Dermis blood vessel endothelial cell (primary cell): ENCODE measurements at regions not wholly inside any gene's neighbourhood (a gene's known extent, or its start where the extent isn't known, plus 50 kb on each side); places are given as distances from the start of the nearest gene placed in this dataset.
"Not testable (repeated sequence)": the region's sequence is repeated elsewhere in the genome, so short reads cannot be mapped to it uniquely, and the experiment has no call there.

ENCODE experiments used
- DNase-seq: peaks from one replicate; pipeline ENCODE4 v3.0.0; 2010

GRCh38 chr3:146382386-146382785 is 87.0 kb downstream of the PLSCR2 start:
- DNase-seq, result peak; percentile 27

DNA sequence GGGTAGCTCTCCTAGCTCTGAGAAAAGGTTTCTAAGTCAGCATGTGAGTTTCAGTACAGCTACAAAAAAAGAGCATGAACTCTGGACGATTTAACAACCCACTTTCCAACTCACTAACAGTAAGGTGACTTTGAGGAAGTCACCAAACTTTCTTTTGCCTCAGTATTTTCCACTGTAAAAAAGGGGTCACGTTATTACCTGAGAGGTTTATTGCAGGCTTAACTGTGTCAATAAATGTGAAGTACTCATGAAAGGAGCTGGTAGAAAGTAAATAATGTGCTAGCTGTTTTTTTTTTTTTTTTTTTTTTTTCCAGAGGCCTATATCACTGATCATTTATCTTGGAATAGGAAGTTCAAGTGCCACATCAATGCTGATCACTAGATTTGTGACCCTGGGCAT is 89.3 kb downstream of the PLSCR2 start:
- no peak for DNase-seq

- DNase-seq, result no peak
Measured at GRCh38 chr3:146375219-146375618, 94.1 kb downstream of the PLSCR2 start.

DNA sequence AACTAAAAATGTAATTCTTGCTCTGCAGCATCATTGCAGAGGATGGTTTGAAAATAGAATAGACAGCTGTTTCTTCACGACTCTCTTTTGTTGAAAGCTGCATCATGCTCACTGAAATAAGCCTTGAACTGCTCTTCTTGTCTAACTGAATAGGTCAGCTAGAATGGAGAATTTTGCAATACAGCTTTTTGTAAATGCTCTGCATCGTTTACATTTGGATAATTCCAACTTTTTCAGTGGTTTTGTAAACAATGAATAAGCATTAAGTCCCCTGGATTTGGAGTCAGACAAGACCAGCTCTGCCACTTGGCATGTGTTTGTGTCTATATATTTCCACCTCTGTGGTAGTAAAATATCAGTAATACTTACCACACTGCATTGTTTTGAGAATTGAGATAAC is 95.2 kb downstream of the PLSCR2 start:
- DNase-seq, result no peak

- no peak for DNase-seq
Measured at GRCh38 chr3:146371902-146372301, 97.5 kb downstream of the PLSCR2 start.

DNA sequence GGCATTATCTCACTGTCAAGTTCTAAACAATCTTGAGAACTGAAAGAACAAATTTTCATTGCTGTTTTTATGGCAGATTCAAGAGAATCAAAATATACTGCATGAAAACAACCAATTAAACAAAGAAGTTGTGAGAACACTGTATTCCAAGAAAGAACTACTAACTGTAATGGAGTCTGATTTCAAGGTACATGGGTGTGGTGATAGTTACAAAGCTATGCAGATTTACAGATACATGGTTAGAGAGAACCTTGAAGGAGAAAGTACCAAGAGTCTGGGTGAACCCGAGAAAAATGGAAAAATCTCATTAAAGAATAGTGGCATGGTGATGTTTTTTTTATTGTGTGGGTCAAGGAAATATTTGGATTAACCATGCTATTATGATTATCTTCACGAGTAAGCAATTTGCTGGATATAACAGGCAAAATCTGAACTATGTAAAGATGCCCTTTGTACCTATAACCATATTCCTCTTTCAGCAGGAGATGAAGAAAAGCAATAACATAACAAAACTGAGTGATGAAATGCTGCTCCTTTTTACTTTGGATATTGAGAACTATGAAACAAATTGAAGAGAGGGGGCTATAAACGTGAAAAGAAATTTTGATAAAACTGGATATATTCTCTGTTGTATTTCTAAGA is 100.4 kb downstream of the PLSCR2 start:
- no peak for DNase-seq

DNA sequence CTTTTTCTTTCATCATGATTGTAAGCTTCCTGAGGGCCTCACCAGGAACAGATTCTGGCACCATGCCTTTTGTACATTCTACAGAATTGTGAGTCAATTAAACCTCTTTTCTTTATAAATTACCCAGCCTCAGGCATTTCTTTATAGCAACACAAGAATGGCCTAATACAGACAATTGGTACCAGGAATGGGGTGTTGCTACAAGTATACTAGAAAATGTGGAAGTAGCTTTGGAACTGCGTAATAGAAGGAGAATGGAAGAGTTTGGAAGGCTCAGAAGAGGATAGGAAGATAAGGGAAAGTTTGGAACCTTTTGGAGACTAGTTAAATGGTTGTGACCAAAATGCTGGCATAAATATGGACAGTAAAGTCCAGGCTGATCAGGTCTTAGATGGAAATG is 108.9 kb upstream of the PLSCR4 start:
- DNase-seq, result no peak

DNA sequence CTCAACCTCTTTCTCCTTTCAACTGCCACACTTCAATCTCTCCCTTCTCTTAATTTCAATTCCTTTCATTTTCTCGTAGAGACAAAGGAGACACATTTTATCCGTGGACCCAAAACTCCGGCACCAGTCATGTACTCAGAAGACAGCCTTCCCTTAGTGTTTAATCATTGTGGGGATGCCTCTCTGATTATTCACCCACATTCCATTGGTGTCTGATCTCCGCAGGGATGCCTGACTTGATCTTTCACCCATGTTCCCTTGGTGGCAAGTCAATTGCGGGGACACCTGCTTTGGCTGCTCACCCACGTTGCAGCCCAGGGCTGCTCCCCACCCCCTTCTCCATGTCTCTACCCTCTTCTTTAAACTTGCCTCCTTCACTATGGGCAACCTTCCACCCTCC is 103.5 kb upstream of the PLSCR4 start:
- not testable (repeated sequence) for DNase-seq

GRCh38 chr3:146350852-146351251 is 99.9 kb upstream of the PLSCR4 start:
- no peak for DNase-seq

DNA sequence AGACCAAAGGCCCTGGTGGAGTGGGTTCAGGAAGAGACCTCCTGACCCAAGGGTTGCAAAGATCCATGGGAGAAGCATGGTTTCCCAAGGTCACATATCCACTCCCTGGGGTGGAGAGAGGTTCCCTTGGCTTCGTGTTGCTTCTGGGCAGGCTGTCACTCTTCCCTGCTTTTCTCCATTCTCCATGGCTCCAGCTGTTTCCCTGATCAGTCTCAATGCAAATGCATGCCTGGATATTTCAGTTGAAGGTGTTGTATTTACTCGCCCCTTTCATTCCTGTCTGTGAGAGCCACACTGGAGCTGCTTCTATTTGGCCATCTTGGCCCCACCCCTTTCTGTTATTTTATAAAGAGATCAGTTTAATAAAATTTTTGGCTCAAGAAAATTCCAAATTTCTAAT is 95.0 kb upstream of the PLSCR4 start:
- no peak for DNase-seq

GRCh38 chr3:146343551-146343950 is 92.6 kb upstream of the PLSCR4 start:
- no peak for DNase-seq

DNA sequence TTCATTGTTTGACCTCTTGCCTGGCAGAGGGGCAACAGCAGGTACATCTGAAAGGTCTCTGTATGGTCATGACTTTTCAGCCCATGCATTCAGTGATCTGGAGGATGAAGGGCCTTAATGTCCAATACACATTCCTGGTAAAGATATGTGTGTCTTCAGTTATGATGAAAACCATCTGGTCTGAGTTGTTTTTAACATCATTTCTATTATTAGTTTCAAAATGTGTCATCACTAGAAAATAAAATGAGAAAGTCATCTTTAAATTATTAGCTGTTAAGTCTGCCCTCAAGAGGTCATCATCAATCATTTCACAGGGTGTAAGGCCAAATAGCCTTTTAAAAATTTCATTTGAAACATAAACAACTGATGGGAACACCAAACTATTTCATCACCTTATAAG is 92.1 kb upstream of the PLSCR4 start:
- DNase-seq, result no peak

DNA sequence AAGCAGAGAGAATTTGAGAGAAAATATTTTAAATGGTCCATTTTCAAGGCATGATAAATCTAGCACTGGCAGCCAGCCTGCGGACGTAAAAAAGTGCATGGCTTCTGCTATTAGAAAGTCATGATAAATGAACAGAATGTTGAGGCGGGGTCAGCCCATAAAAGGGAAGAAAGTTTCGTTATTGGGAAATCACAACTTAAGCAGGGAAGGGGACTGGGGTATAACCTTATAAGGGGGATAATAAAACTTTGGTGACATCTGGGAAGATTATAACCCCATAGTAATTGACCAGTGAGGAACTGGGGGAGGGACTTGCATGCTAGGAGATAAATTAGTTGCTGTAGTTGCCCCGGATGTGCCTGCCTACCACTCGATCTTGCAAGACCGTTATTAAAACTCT is 88.4 kb upstream of the PLSCR4 start:
- no peak for DNase-seq

- no peak for DNase-seq
Measured at GRCh38 chr3:146337991-146338390, 87.1 kb upstream of the PLSCR4 start.

GRCh38 chr3:146335386-146335785 is 84.5 kb upstream of the PLSCR4 start:
- DNase-seq, result no peak

DNA sequence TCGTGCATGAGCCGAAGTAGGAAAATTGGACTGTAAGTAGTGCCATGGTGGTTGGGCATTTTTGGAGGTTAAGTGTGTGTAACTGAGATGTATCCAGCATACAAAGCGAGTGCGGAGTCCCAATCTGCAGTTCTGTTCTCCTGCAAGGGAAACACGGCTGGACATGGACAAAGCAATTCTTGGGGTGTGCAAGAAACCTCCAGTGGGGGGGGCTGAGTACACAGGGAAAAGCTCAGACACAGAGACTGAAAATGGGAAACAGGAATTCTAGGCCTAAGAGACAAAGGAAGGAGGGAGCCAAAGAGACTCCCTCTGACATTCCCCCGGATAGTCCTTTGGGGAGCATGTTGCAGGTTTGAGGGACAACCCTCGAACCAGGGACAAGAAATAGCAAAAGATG is 83.2 kb upstream of the PLSCR4 start:
- peak; percentile 67 for DNase-seq

DNA sequence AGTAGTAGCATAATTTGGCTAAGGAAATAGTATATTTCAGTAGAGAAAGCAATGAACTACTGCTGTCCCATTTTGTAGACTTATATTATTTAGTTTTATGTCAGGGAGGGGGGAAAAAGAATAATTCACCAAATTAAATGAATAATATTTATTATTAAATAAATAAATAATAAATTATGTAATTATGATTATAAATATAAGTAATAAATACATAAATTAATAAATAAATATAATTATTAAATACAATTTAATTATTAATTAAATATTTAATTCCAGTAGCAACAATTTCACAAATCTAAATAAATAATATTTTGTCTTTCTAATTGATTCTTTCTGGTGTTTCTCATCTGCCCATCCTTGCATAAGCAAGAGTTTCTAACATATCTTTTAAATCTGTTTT is 81.1 kb upstream of the PLSCR4 start:
- no peak for DNase-seq

DNA sequence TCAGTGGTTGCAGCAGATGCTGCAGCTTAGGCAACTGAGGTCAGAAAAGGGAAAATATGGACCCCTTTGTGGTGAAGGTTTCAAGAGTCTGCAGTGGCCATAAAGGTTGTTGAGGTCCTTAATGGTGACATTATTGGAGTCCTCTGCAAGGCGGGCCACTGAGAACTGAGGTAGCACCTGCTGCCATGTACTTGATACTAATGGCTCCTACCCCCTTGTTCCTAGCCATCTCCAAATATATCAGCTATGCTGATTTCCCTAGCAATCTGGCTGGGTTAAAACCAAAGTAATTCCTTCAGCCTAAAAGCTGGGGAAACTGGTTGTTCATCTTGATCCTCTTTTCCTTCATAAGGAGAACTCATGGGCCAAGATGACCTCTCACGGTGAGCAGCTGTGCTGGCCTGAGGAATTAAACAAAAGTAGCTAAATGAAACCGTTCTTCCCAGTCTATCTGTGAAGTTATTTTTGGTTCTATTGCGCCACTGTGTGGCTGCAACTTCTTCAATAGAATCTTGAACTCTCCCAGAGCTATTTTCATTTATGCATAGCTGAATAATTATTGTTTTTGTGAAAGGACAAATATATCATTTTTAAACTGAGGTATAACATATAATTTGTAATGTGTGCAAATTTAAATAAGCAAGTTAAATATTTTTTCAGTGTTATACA is 76.1 kb upstream of the PLSCR4 start:
- peak; percentile 90 for DNase-seq

DNA sequence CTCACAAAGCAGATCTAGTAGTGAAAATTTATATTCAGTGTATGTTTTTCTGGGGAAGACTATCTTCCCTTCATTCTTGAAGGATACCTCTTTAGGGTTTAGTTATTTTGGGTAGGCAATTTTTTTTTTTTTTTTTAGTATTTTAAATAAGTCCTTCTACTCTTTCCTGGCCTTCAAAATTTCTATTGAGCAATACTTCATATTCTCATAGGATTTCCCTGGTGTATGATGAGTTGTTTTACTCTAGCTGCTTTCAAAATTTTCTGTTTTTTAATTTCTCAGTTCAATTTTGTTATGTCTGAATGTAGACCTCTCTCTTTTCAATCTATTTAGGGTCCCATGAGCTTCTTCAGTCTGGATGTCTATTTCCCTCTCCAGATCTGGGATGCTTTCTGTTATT is 74.3 kb upstream of the PLSCR4 start:
- no peak for DNase-seq

DNA sequence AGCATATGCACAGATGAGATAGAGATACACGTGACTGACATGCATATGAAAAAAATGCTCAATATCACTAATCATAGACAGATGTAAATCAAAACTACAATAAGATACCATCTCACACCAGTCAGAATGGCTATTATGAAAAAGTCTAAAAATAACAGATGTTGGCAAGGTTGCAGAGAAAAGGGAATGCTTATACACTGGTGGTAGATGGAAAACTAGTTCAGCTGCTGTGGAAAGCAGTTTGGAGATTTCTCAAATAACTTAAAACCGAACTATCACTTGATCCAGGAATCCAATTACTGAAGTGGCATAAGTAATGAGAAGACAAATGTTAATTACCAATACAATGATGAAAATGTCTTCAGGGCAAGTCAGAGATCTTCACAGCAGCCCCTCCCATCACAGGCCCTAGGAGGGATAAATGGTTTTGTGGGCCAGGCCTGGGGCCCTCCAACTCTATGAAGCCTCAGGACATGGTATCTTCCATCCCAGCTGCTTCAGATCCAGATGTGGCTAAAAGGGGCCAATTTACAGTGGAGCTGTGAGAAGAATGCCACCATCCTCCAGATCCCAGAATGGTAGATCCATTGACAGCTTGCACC is 71.4 kb upstream of the PLSCR4 start:
- DNase-seq, result no peak

GRCh38 chr3:146314871-146315270 is 64.0 kb upstream of the PLSCR4 start:
- peak; percentile 28 for DNase-seq

- peak; percentile 93 for DNase-seq
Measured at GRCh38 chr3:146313746-146314111, 62.8 kb upstream of the PLSCR4 start.

- no peak for DNase-seq
Measured at GRCh38 chr3:146313031-146313745, 62.3 kb upstream of the PLSCR4 start.

GRCh38 chr3:146308682-146309081 is 57.8 kb upstream of the PLSCR4 start:
- peak; percentile 98 for DNase-seq
